ENCODE measurements at regions not wholly inside any gene's neighbourhood (a gene's known extent, or its start where the extent isn't known, plus 50 kb on each side); places are given as distances from the start of the nearest gene placed in this dataset.

- intact Hi-C loops (cut with micrococcal nuclease) = loop anchor here (10.0 kb wide), 1 partner anchor 829 kb away; no protein-coding TSS in a partner anchor
These were observed 1138.2 kb downstream of the BCL11B start for GRCh38 chr14:98133806-98134205.

- intact Hi-C loops (cut with micrococcal nuclease) = loop anchor here (2.0 to 10.0 kb wide), 3 partner anchors 91 to 831 kb away; no protein-coding TSS in a partner anchor
These were observed 1135.8 kb downstream of the BCL11B start for GRCh38 chr14:98136012-98136789.

- intact Hi-C loops (cut with micrococcal nuclease) = loop anchor here (2.0 to 10.0 kb wide), 6 partner anchors 51 to 1135 kb away; partner anchors contain the start of gene BCL11B
These were observed 1134.6 kb downstream of the BCL11B start for GRCh38 chr14:98137131-98138025.

DNA sequence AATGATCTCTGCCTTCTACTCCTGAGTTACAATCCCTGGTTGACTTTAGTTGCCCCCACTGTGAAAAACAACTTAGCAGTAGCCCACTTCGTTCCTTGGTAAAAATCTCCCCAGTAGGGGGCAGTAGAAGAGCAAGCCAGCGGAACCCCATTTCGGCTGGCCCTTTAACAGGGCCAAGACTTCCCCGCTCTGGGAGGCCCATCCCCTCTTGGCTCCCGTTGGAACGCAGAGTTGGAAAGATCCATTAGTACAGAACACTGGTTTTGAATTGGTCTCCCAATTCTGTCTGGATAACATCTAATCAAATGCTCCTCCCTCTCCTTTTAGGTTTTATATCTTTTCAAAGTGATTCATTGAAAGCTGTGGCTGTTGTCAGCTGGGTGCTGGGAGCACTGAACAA is 1133.3 kb downstream of the BCL11B start:
- intact Hi-C loops (cut with micrococcal nuclease) = loop anchor here (2.0 to 10.0 kb wide), 5 partner anchors 50 to 1134 kb away; partner anchors contain the start of gene BCL11B

DNA sequence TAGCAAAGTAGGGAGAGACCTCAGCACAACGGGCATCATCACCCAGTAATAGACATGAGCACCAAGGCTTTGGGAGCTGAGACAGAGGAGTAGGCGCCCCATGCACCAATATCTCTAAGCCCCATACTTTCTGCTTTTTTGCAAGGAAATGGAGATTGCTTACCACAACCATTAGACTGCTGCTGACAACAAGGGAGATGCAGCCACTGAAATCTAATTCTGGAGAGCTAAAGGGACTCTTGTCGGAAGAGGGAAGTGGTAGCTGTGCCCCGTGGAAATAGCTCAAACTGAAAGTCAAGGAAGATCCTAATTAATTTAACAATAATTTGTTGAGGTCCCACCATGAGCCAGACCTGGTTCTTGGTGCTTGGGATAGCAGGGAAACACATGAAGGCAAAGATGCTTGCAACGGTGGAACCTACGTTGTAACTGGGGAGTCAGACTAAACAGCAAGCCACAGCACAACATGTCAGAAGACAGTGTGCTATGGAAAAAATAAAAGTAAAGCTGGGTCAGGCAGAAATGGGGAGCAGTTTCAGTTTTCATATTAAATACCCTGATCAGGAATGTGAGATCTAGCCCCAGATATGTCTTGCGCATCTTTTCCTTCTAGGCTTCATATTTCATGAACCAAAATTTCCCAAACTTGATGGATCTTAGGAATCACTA is 1131.0 kb downstream of the BCL11B start:
- intact Hi-C loops (cut with micrococcal nuclease) = no loop called here

DNA sequence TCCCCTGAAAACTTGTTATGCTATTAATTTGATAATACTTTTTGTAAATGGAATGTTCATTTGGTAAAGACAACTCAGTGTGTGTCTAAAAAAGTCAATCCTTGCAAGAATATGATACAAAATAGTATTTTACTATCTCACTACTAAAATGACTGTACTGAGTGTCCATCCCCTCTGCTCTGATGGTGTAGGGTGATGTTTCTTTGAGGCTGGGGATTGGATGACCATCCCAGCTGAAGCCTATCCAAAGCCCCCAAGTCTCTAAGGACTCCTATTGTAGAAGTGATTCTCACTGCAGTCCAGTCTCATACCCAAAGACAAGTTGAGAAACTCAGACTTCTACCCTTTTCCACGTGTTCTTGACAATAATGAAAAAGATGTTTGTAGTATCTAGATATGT is 1128.4 kb downstream of the BCL11B start:
- intact Hi-C loops (cut with micrococcal nuclease) = no loop called here

GRCh38 chr14:98144964-98145363 is 1127.0 kb downstream of the BCL11B start:
- intact Hi-C loops (cut with micrococcal nuclease) = no loop called here

- intact Hi-C loops (cut with micrococcal nuclease) = no loop called here
These were observed 1125.6 kb downstream of the BCL11B start for GRCh38 chr14:98146416-98146815.

DNA sequence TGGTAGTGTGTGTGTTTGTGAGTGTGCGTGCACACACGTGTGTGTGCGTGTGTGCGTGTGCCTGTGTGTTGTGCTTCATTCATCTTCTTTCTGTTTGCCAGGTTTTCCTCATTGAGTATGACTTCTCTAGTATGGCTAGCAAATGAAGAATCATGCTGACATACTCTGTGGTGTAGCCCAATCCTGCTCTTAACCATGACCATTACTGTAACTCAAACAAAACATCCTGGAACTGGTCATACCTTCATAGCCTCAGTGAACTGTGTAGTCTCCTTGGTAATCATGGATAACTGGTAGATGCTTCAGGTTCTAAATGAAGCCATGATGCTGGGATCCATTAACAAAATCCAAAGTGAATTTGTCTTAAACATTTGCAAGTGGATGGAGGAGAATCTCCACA is 1117.7 kb downstream of the BCL11B start:
- intact Hi-C loops (cut with micrococcal nuclease) = no loop called here

GRCh38 chr14:98156411-98156810 is 1115.6 kb downstream of the BCL11B start:
- intact Hi-C loops (cut with micrococcal nuclease) = no loop called here

- intact Hi-C loops (cut with micrococcal nuclease) = no loop called here
These were observed 1111.1 kb downstream of the BCL11B start for GRCh38 chr14:98160901-98161300.

DNA sequence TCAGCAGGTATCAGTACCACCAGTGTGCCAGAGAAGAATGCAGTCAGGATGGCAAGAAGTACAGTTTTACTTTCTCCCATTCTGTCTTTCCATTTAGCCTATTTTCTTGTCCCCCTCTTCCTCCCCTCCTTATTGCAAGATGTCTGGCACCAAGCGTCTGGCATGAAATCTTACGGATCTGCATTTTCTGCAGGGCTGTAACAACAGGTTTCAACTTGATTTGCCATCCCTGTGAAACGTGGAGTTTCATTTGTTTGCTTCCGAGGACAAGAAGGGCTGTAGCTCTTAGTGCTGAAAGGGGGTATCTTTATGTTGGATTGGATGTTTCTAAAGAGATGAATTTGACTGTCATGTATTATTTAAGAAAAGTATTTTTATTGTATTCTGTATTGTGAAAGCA is 1110.6 kb downstream of the BCL11B start:
- intact Hi-C loops (cut with micrococcal nuclease) = no loop called here

DNA sequence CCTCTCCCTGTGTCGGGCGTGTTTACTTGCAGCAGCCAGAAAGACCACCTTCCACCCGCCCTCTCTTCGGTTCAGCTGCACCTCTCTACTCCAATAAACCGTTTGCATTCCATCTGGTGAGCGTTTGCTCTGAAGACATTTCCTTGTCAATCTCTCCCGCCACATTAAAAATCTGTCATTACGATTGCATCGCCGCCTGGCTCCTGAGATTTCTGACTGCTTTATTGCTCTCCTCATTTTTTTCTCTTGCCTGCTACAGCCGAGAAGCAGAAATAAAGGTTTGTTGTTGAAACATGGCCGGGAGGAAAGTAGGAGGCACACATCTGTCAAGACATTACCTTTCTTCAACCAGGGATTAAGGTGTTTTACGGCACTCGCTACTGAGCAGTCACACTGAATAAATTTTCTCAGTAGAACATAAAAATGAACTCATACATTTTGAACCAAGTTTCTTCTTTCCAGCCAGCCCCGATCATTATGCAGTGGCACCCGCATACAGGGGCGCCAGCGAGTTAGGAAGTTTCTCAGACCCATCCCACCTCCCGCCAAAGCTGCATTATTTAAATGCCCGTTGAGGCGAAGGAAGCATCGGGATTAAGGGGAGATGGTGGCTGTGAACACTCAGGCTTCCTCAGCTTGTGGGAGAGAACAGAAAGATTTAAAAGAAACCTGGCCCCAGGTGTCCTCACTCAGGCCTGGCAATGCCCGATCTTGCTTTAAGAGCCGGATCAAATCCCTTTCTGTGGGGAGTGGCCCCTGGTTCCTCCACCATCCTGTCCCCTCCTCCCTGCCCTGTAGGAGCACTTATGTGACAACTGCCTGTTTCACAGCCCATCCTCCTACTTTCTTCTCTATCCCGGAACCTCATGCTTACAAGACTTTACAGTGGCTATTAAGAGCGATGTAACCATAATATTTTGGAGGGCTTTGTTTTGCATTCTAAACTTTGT is 1108.9 kb downstream of the BCL11B start:
- intact Hi-C loops (cut with micrococcal nuclease) = no loop called here

DNA sequence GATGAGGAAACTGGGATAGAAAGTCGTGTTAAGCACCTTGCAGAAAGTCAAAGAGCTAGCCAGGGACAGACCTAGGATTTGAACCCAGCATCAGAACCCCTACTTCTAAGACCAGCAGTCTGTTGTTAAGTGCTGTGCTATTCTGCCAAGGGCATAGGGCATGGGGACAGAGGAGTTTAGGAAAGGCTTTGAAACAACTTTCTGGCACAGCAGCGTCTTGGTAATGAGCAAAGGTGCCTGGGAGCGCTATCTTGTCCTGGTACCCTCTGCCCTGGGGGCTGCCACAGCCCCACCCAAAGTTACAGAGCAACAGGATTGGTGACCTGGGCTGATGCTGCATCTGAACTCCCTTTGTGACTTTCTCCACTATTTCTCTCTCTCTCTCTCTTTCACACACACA is 1108.1 kb downstream of the BCL11B start:
- intact Hi-C loops (cut with micrococcal nuclease) = no loop called here

DNA sequence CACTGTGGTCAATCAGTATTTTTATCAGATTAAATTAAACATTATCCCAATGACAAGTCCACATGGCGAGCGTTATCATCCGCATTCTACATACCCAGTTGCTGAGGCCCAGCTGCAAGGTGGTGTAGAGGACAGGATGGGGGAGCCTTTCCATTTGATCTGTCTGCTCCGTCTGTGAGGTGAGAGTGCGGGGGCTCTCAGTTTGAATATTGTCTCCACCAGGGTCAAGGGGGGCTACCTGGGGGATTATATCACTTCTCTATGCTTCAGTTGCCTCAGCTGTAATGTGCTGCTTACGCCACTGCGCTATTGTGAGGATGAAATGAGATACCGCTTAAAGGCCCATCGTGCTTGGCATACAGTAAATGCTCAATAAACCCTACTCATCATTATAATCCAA is 1106.0 kb downstream of the BCL11B start:
- intact Hi-C loops (cut with micrococcal nuclease) = no loop called here

- intact Hi-C loops (cut with micrococcal nuclease) = no loop called here
These were observed 1104.7 kb downstream of the BCL11B start for GRCh38 chr14:98167275-98167674.

DNA sequence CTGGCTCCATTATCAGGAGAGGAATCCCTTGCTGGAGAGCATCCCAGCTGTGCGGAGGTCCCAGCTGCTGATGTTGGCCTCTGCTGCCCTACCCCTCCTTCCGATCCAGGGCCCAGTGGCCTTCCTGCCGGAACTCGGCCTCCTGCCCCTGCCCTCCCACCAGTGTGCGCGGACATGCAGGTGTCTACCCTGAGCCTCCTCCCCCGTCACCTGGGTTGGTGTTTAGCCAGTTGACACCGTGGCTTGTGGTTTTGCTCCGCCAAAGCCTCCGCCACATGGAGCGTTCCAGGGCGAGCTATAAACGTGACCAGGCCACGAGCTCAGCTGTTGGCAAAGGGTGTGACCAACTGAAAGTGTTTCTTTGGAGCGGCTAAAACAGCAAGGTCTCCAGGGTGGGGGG is 1104.3 kb downstream of the BCL11B start:
- intact Hi-C loops (cut with micrococcal nuclease) = no loop called here

GRCh38 chr14:98168211-98168985 is 1103.6 kb downstream of the BCL11B start:
- intact Hi-C loops (cut with micrococcal nuclease) = no loop called here

GRCh38 chr14:98169170-98169587 is 1102.8 kb downstream of the BCL11B start:
- intact Hi-C loops (cut with micrococcal nuclease) = no loop called here

- intact Hi-C loops (cut with micrococcal nuclease) = loop anchor here (10.0 kb wide), 1 partner anchor 466 kb away; no protein-coding TSS in a partner anchor
These were observed 1101.4 kb downstream of the BCL11B start for GRCh38 chr14:98170575-98170974.
